NT2/D1 (cell line): ENCODE measurements at regions not wholly inside any gene's neighbourhood (a gene's known extent, or its start where the extent isn't known, plus 50 kb on each side); places are given as distances from the start of the nearest gene placed in this dataset.

Experiments used
- SUZ12 ChIP-seq: IDR thresholded peaks from 2 replicates; pipeline ENCODE4 v1.6.1; 2011; ENCODE audit not compliant: insufficient read length, insufficient read depth; ENCODE audit errors: extremely low read depth
- ZNF274 ChIP-seq: IDR thresholded peaks from 2 replicates; pipeline ENCODE4 v1.6.1; 2011; ENCODE audit warnings: mild to moderate bottlenecking, low read depth, low read length

GRCh38 chr7:46948716-46949115, 633.2 kb downstream of the TNS3 start:
- TF ChIP-seq ZNF274 (no peak), SUZ12 (no peak)
